ENCODE measurements at regions not wholly inside any gene's neighbourhood (a gene's known extent, or its start where the extent isn't known, plus 50 kb on each side); places are given as distances from the start of the nearest gene placed in this dataset.

DNA sequence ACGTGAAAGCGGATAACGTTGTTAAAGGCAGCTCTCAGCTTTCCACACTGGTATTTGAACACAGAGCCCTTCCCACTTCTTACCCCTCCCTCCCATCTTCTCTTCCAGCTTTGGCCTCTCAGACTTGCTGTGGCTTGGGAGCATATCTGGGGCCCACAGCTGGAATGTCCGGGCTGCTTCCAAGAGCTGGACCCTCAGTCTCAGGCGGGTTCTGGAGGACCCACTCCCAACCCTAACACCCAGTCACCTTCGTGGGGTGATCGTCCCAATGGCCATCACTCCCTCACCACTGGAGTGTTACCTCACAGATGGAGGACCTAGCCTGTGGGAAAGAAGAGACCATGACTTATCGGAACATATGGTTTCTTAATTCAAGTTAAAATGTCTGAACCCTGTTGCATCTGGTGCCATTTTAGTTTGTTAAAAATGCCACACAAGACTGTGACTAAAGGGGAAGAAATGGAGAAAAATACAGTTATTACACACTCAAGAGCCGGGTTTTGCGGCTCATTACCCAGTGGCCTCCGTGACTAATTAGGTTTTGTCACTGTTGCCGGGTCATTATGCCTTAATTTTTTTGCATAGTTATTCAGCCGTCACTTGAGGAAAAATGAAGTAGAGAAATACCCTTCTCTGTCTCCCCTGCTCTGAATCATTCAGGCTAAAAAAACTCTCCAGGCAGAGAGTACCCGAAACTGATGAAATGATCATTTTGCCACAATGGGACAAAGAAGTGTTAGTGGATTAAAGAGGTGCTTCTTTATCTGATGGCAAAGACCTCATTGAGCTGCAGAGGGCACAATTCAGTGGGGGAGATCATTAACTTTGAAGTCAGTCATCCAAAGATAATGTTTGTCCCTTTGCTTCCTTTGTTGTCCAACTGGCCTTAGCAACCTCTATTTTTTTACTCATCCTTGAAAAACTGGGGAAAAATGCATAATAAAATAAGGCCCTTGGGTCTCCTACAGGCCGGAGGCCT, 87.2 kb upstream of the HTATIP2 start:
- Histone ChIP-seq H2AFZ (ENCODE audit: low read length) (no peak overlapping the region), H3K4me1 (ENCODE audit: insufficient read depth, low read length) (no peaks in the 10 kb centered on the region), H3K9me3 (ENCODE audit: low read depth, low read length) (no peaks in the 10 kb centered on the region), H3K4me3 (ENCODE audit: insufficient read depth, low read length) (no peak overlapping the region), H3K79me2 (ENCODE audit: insufficient read depth, low read length) (no peaks in the 10 kb centered on the region), H3K36me3 (ENCODE audit: insufficient read depth, low read length) (no peaks in the 10 kb centered on the region), H3K4me2 (ENCODE audit: insufficient read depth, low read length) (no peak overlapping the region), H3K27me3 (ENCODE audit: insufficient read depth, low read length) (peaks cover 18% of the 10 kb centered on the region), H3K27ac (ENCODE audit: low read depth, low read length) (no peak overlapping the region), H4K20me1 (ENCODE audit: insufficient read depth, low read length) (no peaks in the 10 kb centered on the region)
- TF ChIP-seq, protein P1, sequence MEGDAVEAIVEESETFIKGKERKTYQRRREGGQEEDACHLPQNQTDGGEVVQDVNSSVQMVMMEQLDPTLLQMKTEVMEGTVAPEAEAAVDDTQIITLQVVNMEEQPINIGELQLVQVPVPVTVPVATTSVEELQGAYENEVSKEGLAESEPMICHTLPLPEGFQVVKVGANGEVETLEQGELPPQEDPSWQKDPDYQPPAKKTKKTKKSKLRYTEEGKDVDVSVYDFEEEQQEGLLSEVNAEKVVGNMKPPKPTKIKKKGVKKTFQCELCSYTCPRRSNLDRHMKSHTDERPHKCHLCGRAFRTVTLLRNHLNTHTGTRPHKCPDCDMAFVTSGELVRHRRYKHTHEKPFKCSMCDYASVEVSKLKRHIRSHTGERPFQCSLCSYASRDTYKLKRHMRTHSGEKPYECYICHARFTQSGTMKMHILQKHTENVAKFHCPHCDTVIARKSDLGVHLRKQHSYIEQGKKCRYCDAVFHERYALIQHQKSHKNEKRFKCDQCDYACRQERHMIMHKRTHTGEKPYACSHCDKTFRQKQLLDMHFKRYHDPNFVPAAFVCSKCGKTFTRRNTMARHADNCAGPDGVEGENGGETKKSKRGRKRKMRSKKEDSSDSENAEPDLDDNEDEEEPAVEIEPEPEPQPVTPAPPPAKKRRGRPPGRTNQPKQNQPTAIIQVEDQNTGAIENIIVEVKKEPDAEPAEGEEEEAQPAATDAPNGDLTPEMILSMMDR (IDR thresholded peaks at IDR 0.05; ENCODE audit: extremely low read depth, low read depth, low read length) = no peak
- DNase-seq (ENCODE audit: insufficient read length, low spot score, missing footprints) = no peak

DNA sequence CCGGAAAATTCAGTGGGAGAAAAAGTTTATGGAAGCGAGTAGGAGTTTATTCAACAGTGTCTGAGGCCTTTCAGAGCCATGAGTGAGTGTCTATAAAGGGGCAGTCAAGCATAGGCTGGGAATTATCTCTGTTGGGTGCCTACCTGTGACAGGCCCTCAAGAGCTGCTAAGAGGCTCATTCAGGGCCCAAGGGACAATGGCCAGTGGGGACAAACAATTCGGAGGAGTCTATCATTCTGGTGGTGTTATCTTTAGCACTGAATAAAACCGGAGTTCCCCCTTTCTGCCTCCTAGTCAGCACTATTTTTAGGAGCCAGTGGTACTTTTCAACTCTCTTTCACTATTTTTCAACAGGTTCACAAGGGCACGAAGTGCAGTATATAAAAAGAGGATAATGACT, 89.5 kb upstream of the HTATIP2 start:
- Histone ChIP-seq H4K20me1 (ENCODE audit: insufficient read depth, low read length) (no peaks in the 10 kb centered on the region), H3K79me2 (ENCODE audit: insufficient read depth, low read length) (no peaks in the 10 kb centered on the region), H3K4me2 (ENCODE audit: insufficient read depth, low read length) (no peak overlapping the region), H3K27me3 (ENCODE audit: insufficient read depth, low read length) (peaks cover 7% of the 10 kb centered on the region), H3K4me1 (ENCODE audit: insufficient read depth, low read length) (no peaks in the 10 kb centered on the region), H3K36me3 (ENCODE audit: insufficient read depth, low read length) (no peaks in the 10 kb centered on the region), H3K27ac (ENCODE audit: low read depth, low read length) (no peak overlapping the region), H3K9me3 (ENCODE audit: low read depth, low read length) (no peaks in the 10 kb centered on the region), H2AFZ (ENCODE audit: low read length) (no peak overlapping the region), H3K4me3 (ENCODE audit: insufficient read depth, low read length) (no peak overlapping the region)
- TF ChIP-seq, protein P1 (IDR thresholded peaks at IDR 0.05; ENCODE audit: extremely low read depth, low read depth, low read length) = no peak
- no peak for DNase-seq (ENCODE audit: insufficient read length, low spot score, missing footprints)

DNA sequence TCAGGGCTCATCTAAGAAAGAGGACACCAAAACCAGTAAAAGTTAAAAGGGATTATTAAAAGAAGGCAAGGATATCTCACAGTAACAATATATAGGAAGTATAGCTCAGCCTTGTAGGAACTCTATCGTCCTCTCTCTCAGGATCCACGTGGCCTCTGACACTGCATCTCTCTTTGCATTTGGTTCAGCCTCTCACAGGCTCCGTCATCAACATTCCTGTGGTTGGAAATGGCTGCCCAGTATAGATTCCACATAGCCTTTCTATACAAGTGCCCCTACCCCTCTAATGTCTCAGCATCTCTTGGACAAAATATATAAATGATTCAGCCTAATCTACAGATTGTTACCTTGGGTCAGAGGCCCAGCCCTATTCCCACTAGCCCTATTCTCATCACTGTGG, 101.3 kb upstream of the DBX1 start:
- H3K27ac ChIP-seq (ENCODE audit: low read depth, low read length) = no peak overlapping the region
- TF ChIP-seq, protein P1 (IDR thresholded peaks at IDR 0.05; ENCODE audit: extremely low read depth, low read depth, low read length) = no peak
- no peaks in the 10 kb centered on the region for H4K20me1 ChIP-seq (ENCODE audit: insufficient read depth, low read length)
- no peaks in the 10 kb centered on the region for H3K79me2 ChIP-seq (ENCODE audit: insufficient read depth, low read length)
- no peaks in the 10 kb centered on the region for H3K36me3 ChIP-seq (ENCODE audit: insufficient read depth, low read length)
- H3K27me3 ChIP-seq (ENCODE audit: insufficient read depth, low read length) = no peaks in the 10 kb centered on the region
- no peaks in the 10 kb centered on the region for H3K4me1 ChIP-seq (ENCODE audit: insufficient read depth, low read length)
- peak overlapping the region; percentile 26 for H2AFZ ChIP-seq (ENCODE audit: low read length)
- peak; percentile 44 for DNase-seq (ENCODE audit: insufficient read length, low spot score, missing footprints)
- H3K4me2 ChIP-seq (ENCODE audit: insufficient read depth, low read length) = peak overlapping the region; percentile 38
- H3K9me3 ChIP-seq (ENCODE audit: low read depth, low read length) = no peaks in the 10 kb centered on the region
- H3K4me3 ChIP-seq (ENCODE audit: insufficient read depth, low read length) = no peak overlapping the region

DNA sequence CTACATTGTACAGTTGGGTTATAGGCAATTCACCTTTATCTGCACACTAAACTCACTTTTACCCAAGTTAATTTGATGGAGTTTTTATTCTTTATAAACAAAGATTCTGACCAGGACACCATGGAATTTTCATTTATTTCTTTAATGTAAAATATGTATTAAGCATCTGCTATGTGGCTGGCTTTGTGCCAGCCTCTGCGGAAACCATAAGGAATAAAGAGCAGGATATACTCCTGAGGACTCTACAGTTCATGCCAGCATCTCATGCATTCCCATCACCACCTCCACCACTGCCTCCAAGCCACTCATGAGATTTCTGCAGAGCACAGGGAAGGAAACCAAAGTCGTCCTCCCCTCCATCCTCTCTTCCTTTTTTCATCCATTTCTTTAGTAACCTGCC, 100.0 kb upstream of the DBX1 start:
- no peak overlapping the region for H3K4me2 ChIP-seq (ENCODE audit: insufficient read depth, low read length)
- H3K27me3 ChIP-seq (ENCODE audit: insufficient read depth, low read length) = no peaks in the 10 kb centered on the region
- H3K9me3 ChIP-seq (ENCODE audit: low read depth, low read length) = no peaks in the 10 kb centered on the region
- H2AFZ ChIP-seq (ENCODE audit: low read length) = no peak overlapping the region
- H3K4me3 ChIP-seq (ENCODE audit: insufficient read depth, low read length) = no peak overlapping the region
- no peaks in the 10 kb centered on the region for H3K4me1 ChIP-seq (ENCODE audit: insufficient read depth, low read length)
- H3K79me2 ChIP-seq (ENCODE audit: insufficient read depth, low read length) = no peaks in the 10 kb centered on the region
- H3K36me3 ChIP-seq (ENCODE audit: insufficient read depth, low read length) = no peaks in the 10 kb centered on the region
- H3K27ac ChIP-seq (ENCODE audit: low read depth, low read length) = no peak overlapping the region
- DNase-seq (ENCODE audit: insufficient read length, low spot score, missing footprints) = no peak
- TF ChIP-seq, protein P1 (IDR thresholded peaks at IDR 0.05; ENCODE audit: extremely low read depth, low read depth, low read length) = no peak
- no peaks in the 10 kb centered on the region for H4K20me1 ChIP-seq (ENCODE audit: insufficient read depth, low read length)
